C4-2B (cell line): ENCODE measurements at regions not wholly inside any gene's neighbourhood (a gene's known extent, or its start where the extent isn't known, plus 50 kb on each side); places are given as distances from the start of the nearest gene placed in this dataset.

Source experiments
- ZFX ChIP-seq: fragments of 450-650 bp; IDR thresholded peaks from 2 replicates; pipeline ENCODE4 v1.6.1; 2017
- TF ChIP-seq, protein P1 (sequence below): fragments of 450-650 bp; conservative IDR thresholded peaks from 2 replicates; pipeline ENCODE4 v1.5.1; 2017; ENCODE audit warnings: mild to moderate bottlenecking

- TF ChIP-seq, protein P1, sequence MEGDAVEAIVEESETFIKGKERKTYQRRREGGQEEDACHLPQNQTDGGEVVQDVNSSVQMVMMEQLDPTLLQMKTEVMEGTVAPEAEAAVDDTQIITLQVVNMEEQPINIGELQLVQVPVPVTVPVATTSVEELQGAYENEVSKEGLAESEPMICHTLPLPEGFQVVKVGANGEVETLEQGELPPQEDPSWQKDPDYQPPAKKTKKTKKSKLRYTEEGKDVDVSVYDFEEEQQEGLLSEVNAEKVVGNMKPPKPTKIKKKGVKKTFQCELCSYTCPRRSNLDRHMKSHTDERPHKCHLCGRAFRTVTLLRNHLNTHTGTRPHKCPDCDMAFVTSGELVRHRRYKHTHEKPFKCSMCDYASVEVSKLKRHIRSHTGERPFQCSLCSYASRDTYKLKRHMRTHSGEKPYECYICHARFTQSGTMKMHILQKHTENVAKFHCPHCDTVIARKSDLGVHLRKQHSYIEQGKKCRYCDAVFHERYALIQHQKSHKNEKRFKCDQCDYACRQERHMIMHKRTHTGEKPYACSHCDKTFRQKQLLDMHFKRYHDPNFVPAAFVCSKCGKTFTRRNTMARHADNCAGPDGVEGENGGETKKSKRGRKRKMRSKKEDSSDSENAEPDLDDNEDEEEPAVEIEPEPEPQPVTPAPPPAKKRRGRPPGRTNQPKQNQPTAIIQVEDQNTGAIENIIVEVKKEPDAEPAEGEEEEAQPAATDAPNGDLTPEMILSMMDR, result no peak
- TF ChIP-seq ZFX, result no peak
Observed at GRCh38 chr3:101155825-101156224, 162.6 kb upstream of the ABI3BP start.
